ENCODE measurements at regions not wholly inside any gene's neighbourhood (a gene's known extent, or its start where the extent isn't known, plus 50 kb on each side); places are given as distances from the start of the nearest gene placed in this dataset.
A peak's percentile ranks its signal among the peaks of the same experiment; 100 is the strongest.

DNA sequence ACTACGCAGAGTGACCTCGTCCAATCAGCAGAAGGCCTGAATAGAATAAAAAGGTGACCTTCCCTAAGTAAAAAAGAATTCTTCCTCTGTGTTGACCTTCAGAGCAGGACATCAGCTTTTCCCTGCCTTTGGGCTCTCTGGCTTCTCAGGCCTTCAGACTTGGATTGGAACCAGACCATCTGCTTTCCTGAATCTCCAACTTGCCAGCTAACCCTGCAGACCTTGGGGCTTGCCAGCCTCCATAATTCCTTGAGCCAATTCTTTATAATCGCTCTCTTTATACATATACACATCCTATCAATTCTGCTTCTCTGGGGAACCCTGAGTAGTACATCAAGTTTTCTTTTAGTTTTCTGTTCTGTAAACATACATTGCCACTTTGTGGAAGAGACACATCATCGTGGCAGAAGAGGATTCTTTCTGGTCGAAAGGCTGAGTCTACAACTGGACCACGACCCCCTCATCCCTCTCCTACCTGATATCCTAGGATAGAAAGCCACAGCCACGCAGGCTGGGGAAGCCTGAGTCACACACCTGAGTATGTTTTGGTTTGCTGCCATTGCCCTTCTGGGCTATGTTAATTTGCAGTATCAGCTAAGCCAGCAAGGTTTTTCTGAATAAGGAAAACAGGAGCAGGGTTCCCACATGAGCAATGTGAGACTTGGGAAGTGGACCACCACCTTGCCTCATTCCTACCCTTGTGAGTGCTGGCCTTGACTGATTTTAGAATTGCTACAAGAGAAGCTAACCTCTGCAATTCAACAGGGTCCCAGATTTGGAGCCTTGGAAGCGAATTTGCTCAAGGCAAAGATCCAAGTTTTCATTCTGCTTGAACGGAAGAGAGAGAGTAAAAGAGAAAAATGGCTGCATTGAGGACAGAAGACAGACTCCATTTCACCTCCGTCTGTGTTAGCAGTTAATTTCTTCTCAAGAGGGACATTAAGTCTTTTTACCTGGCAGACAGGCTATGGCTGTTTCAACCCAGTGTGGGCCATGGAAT is 445.2 kb upstream of the FZD8 start:
- no peak for DNase-seq

DNA sequence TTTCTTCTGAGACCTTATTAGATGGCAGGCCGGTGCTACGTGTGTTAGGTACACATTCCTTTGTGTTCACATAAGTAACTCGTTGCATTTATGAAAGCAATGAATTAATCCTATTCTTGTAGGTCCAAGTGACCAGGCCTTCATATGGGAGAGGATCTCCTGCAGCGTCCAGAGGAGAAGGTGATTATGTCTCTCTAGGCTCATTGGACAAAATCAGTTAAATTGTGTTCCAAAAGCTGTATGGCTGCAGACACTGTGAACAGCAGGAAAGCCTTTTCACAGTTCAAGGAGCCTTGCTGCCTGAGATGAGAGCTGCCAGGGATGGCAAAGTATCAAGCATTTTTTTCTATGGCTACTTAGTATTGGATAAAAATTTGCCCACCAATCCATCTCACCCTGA is 433.1 kb upstream of the FZD8 start:
- no peak for DNase-seq

- no peak for DNase-seq
Measured at GRCh38 chr10:36073796-36074345, 431.8 kb upstream of the FZD8 start.

- no peak for DNase-seq
Measured at GRCh38 chr10:36068542-36068941, 426.4 kb upstream of the FZD8 start.

DNA sequence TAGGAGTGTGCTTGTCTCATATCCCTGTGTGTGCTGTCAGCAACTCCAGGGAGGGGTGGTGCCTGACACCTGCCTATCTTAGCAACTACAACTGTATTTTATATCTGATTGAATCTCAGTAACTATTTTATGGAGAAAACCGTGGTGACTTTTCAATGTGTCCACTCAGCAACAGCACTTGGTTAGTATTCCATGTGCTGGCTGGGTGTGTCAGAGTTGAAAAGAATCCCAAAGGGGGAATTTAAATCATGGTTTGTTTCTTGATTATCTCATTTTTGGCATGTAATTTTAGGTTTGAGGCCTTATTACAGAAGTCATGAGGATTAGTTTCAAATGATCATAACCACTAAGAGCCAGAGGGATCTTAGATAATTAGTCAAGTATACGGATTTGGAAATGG is 425.7 kb upstream of the FZD8 start:
- DNase-seq = no peak

GRCh38 chr10:36066850-36067249 is 424.8 kb upstream of the FZD8 start:
- no peak for DNase-seq

DNA sequence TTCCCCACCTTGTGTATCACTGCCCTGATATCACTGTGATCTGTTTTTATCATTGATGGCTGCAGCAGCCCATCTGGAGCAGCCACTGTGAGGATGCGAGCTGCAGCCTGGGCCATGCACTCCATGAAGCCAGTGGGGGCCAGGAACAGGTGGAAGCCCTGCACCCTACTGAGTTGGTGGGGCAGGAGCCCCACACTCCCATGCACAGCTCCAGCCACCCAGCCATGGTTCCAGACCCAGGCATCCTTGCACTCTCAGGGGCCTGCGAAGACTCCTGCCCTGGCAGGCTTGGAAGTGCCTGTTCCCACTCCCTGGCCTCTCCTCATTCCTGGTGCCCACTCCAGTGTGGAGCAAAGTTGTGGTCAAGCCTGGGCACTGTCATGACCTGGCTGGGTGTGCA is 424.0 kb upstream of the FZD8 start:
- no peak for DNase-seq

DNA sequence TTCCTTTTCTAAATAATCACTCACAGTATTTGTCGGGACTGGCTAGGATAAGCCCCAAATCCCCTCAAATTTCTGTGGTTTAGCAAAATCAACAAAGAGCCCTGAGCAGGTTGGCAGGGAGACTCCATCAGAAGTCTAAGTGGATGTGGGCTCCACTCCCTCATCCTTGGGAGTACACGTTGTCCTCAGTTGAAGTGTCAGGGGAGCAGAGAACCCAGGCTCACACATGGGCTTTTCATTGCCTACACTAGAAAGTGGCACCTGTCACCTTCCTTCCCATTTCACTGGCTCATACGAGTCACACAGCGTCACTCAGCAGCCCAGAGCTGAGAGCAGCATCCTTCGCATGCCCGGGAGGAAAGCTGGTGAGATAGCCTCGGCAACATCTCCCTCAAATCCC is 421.3 kb upstream of the FZD8 start:
- no peak for DNase-seq

DNA sequence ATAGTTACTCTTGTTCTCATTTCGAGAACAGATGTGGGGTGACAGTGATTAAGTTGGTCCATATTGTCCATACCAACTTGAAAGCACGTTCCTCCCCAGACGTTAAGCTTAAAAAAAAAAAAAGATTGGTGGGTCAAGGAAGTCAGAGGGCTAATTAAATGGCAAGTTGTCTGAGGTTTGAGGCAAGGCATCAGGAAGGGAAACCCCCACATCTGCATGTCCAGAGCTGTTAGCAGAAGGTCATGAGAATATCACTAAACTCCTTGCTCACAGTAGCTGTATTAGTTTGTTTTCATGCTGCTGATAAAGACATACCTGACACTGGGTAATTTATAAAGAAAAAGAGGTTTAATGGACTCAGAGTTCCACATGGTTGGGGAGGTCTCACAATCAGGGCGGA is 415.6 kb upstream of the FZD8 start:
- DNase-seq = no peak

- peak; percentile 11 for DNase-seq
Measured at GRCh38 chr10:36057180-36057579, 415.1 kb upstream of the FZD8 start.

GRCh38 chr10:36053775-36054174 is 411.7 kb upstream of the FZD8 start:
- no peak for DNase-seq

- no peak for DNase-seq
Measured at GRCh38 chr10:36053271-36053670, 411.2 kb upstream of the FZD8 start.

DNA sequence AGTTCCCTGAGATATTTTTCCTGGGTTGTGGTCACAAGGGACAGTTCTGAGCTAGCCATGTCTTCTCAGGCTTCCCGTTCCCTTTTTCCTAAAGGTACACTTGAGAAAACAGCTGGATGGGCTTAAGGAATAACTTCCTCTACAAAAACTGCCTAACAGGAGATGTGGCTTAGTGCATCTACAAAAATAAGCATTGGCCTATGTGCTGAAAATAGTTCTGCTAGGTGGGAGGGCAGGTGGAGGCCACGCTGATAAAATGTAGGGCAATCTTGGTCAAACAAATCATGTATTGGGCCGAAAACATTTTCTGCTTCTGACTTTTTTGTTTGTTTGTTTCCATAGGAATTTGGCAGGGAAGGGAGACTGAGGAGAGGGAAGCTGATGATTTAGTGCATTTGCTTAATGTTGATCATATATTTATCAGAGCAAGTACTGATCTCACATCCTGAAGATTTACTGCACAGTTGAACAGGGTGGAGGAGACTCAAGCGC is 409.4 kb upstream of the FZD8 start:
- no peak for DNase-seq

DNA sequence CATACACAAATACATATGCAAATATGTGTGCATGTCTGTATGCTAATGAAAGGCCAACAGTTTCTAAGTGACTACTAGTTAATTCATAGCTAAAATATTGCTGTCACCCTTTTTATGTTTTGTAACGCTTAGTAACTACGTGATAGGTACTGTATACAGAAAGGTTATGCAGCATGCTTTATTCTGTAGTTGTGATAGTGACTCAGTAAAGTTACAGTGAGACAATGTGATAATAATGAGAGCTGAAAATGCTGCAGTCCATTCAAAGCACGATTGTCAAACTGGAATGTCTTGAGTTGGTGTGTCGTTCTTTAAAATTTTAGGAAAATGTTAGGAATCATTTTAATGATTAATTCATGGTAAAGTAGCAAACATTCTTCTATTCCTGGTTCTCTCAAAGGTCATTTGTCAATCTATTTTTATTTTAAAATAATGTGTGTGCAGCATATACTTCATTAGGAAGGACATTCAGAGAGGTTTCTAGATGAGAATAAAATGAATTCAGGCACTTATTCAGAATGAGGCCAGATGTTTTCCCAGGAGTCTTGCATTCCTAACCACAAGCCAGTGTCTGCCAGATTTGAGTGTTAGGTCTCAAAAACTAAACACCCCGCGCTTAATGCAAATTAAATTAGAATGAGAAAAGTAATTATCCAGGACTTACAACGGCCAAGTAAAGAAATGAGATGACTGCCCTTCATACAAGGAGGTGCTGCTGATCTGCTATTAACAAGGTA is 408.8 kb upstream of the FZD8 start:
- DNase-seq = no peak

DNA sequence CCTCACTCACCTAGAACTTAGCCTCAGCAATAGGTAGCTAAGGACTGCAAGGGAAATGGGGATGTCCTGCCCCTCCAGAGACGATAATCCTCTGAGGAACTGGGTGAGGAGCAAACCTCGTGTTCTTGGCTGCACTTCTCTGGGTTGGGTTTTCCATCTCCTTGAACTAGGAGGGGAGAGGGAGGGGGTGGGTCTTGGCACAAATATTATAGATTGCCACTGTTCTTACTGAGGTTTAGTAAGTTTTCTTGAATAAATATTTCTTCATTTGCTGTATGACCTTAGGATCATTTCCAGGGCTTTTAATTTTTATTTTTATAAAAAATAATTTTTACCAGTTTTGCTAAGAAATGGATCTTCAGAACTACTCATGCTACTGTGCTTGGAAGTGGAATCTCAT is 406.7 kb upstream of the FZD8 start:
- DNase-seq = no peak

DNA sequence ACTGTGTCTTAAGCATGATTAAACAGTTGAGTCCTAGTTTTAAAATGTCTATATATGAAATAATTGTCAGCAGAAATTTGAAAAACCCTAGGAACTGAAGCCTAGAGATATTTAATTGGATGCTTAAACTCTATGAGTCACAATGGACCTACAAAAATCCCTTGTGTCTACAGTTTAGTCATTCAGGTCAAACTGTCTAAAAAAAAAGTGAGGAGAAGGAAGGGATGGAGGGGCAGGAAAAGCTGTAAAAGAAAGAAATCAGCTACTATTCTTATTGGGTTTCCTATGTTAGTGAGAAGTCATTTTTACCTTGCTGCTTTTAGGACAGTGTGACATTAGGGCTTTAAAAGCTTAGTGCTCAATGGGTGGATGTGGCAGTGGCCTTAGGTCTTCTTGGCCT is 406.1 kb upstream of the FZD8 start:
- DNase-seq = peak; percentile 22

DNA sequence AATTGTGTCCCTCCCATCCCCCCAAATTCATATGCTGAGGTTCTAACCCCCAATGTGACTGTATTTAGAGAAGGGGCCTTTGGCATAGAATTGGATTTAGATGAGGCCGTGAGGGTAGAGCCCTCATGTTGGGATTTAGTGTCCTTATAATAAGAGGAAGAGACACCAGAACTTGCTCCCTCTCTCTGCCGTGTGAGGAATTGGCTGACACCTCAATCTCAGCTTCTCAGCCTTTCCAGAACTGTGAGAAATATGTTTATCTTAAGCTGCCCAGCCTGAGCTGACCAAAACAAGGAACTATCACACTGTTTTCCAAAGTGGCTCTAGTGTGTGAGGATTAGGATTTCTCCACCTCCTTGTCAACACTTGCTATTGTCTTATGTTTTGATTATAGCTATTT is 400.0 kb upstream of the FZD8 start:
- no peak for DNase-seq

- peak; percentile 38 for DNase-seq
Measured at GRCh38 chr10:36038316-36038955, 396.3 kb upstream of the FZD8 start.

DNA sequence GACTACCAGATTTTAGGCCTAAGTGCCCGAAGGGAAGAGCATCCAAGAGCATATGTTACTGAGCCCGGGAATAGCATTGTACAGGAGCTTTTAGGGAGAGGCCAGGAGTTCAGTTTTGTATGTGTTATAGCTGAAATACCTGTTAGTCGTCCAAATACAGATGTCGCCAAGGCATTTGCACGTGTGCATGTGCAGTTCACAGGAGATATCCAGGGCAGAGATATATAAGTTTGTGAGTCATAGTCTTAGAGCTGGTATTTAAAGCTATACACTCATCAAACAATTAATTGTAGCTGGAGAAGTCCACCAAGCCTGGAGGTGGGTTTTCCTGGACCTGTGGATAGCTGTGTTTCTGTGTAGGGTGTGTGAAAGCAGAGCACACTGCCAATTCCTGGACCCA is 394.0 kb upstream of the FZD8 start:
- no peak for DNase-seq

DNA sequence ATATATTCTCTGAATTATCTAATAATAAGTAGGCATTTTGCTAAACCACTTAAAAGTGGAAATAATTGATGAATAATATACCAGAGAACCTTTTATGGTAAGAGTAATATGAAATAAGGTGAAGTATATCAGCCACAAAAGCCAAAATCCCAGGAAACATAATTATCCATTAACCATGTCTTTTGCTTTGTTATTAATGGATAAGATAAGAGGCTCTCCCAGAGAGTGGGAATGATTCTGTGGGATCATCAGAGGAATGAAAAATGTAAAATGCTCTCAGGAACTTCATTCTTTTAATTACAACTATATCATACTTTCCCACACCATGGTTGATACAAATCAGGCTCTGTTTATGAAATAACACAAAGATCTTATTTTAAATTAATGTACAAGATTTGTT is 391.7 kb upstream of the FZD8 start:
- no peak for DNase-seq

DNA sequence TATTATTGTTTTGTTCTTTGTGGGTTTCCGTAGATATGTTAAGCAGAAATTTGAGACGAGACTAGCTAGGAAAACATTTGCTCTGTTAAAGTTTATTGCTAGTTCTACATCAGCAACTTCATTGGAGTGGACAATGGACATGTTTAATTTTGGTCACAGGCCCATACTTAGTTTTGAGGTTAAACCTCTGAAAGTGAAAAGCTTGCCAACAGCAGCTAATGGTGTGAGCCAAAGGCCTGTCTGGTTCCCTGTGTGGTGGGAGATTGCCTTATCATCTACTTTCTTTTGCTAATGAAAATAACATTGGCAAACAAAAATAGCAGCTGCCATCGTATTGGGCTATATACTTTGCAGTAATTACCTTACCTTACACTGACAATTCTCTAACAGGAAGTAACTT is 388.4 kb upstream of the FZD8 start:
- DNase-seq = no peak

- peak; percentile 41 for DNase-seq
Measured at GRCh38 chr10:36026656-36027390, 384.7 kb upstream of the FZD8 start.
